HepG2 (cell line): ENCODE measurements at regions not wholly inside any gene's neighbourhood (a gene's known extent, or its start where the extent isn't known, plus 50 kb on each side); places are given as distances from the start of the nearest gene placed in this dataset.

Source experiments
- FOXK1 ChIP-seq: sonication (generic); formaldehyde crosslinking; IDR thresholded peaks from 2 replicates; pipeline ENCODE4 v1.4.0; 2020; ENCODE audit warnings: low read depth, missing genetic modification reagents, borderline replicate concordance
- FOXO1 ChIP-seq: sonication (generic); formaldehyde crosslinking; IDR thresholded peaks from 2 replicates; pipeline ENCODE4 v1.4.0; 2020; ENCODE audit warnings: missing genetic modification reagents
- GMEB1 ChIP-seq: sonication (generic); formaldehyde crosslinking; IDR thresholded peaks from 2 replicates; pipeline ENCODE4 v1.5.1; 2020; ENCODE audit warnings: missing genetic modification reagents, mild to moderate bottlenecking, borderline replicate concordance
- HES4 ChIP-seq: sonication (generic); formaldehyde crosslinking; IDR thresholded peaks from 2 replicates; pipeline ENCODE4 v1.9.0; 2021; ENCODE audit warnings: mild to moderate bottlenecking, missing genetic modification reagents, borderline replicate concordance
- KDM1A ChIP-seq: IDR thresholded peaks from 2 replicates; pipeline ENCODE4 v1.6.1; 2016; ENCODE audit warnings: missing compliant biosample characterization
- KLF13 ChIP-seq: sonication (generic); formaldehyde crosslinking; IDR thresholded peaks from 2 replicates; pipeline ENCODE4 v1.4.0; 2020; ENCODE audit warnings: mild to moderate bottlenecking, missing genetic modification reagents
- LBX2 ChIP-seq: sonication (generic); formaldehyde crosslinking; IDR thresholded peaks from 2 replicates; pipeline ENCODE4 v1.5.0; 2020; ENCODE audit warnings: missing genetic modification reagents, mild to moderate bottlenecking, borderline replicate concordance
- LRRFIP1 ChIP-seq: sonication (generic); formaldehyde crosslinking; conservative IDR thresholded peaks from 2 replicates; pipeline ENCODE4 v1.4.0; 2020; ENCODE audit warnings: missing genetic modification reagents
- MBNL3 ChIP-seq: fragments of 250-450 bp; sonication (Bioruptor Pico); conservative IDR thresholded peaks from 2 replicates; pipeline ENCODE4 v1.8.0; 2022; ENCODE audit warnings: mild to moderate bottlenecking, inconsistent platforms
- MED1 ChIP-seq: sonication (generic); formaldehyde crosslinking; IDR thresholded peaks from 2 replicates; pipeline ENCODE4 v1.4.0; 2020; ENCODE audit warnings: missing genetic modification reagents
- NFYB ChIP-seq: sonication (generic); formaldehyde crosslinking; IDR thresholded peaks from 2 replicates; pipeline ENCODE4 v1.4.0; 2020; ENCODE audit warnings: missing genetic modification reagents
- SMARCC2 ChIP-seq: fragments of 450-650 bp; IDR thresholded peaks from 2 replicates; pipeline ENCODE4 v1.6.1; 2017; ENCODE audit warnings: antibody characterized with exemption, mild to moderate bottlenecking
- SOX13 ChIP-seq, 3 experiments: fragments of 450-650 bp in 1 of 3; sonication (generic) in 1 of 3; formaldehyde crosslinking in 1 of 3; IDR thresholded peaks in 2 of 3; conservative IDR thresholded peaks in 1 of 3; 2 replicates each; pipeline versions ENCODE4 v1.5.0 to v1.6.1; 2016 to 2020; ENCODE audit warnings: antibody characterized with exemption in 1 of 3, mild to moderate bottlenecking in 1 of 3, missing compliant biosample characterization in 1 of 3, missing genetic modification reagents in 1 of 3, moderate library complexity in 1 of 3
- SP1 ChIP-seq, 2 experiments: fragments of 450-650 bp in 1 of 2; sonication (generic) in 1 of 2; formaldehyde crosslinking in 1 of 2; IDR thresholded peaks; 2 replicates each; pipeline versions ENCODE4 v1.4.0 to v1.6.1; 2016 to 2020; ENCODE audit warnings: missing genetic modification reagents in 1 of 2
- SPEN ChIP-seq: sonication (generic); formaldehyde crosslinking; IDR thresholded peaks from 2 replicates; pipeline ENCODE4 v1.5.1; 2020; ENCODE audit warnings: low read depth, mild to moderate bottlenecking, missing genetic modification reagents
- THYN1 ChIP-seq: sonication (generic); formaldehyde crosslinking; IDR thresholded peaks from 2 replicates; pipeline ENCODE4 v1.8.1; 2023; ENCODE audit warnings: low read depth, mild to moderate bottlenecking, moderate library complexity, missing genetic modification reagents, borderline replicate concordance
- ZMYM3 ChIP-seq: sonication (generic); formaldehyde crosslinking; IDR thresholded peaks from 2 replicates; pipeline ENCODE4 v1.5.1; 2020; ENCODE audit warnings: mild to moderate bottlenecking, missing genetic modification reagents
- ZNF446 ChIP-seq: sonication (generic); formaldehyde crosslinking; IDR thresholded peaks from 2 replicates; pipeline ENCODE4 v1.5.0; 2020; ENCODE audit warnings: mild to moderate bottlenecking, missing genetic modification reagents
- ZNF678 ChIP-seq: sonication (generic); formaldehyde crosslinking; IDR thresholded peaks from 2 replicates; pipeline ENCODE4 v1.4.0; 2020; ENCODE audit warnings: mild to moderate bottlenecking, missing genetic modification reagents

- TF ChIP-seq ZNF678 (CRISPR knock-in tag) (no peak), MBNL3 (CRISPR knock-in tag) (no peak), KLF13 (CRISPR knock-in tag) (no peak), SPEN (CRISPR knock-in tag) (no peak), SOX13 (IDR thresholded peaks at IDR 0.05) (no peak), SOX13 (CRISPR knock-in tag; conservative IDR thresholded peaks at IDR 0.05 in 1 of 2, IDR thresholded peaks at IDR 0.05 in 1 of 2) (peak in 1 of 2 experiments; percentile 60; a peak in 1 of 4 replicates), LRRFIP1 (CRISPR knock-in tag) (no peak), FOXO1 (peak; percentile 28; the same call in 1 of the 2 replicates), SP1 (IDR thresholded peaks at IDR 0.05) (no peak), SP1 (CRISPR knock-in tag; IDR thresholded peaks at IDR 0.05) (no peak), FOXK1 (CRISPR knock-in tag) (peak; percentile 11; the same call in 1 of the 2 replicates), ZNF446 (CRISPR knock-in tag) (no peak), THYN1 (CRISPR knock-in tag) (no peak), HES4 (no peak), KDM1A (CRISPR knock-in tag) (0 out of 2 replicates have a peak, but pooled peaks have one; percentile 22), GMEB1 (no peak), LBX2 (CRISPR knock-in tag) (no peak), NFYB (CRISPR knock-in tag) (no peak), MED1 (CRISPR knock-in tag) (peak; percentile 46; the same call in 1 of the 2 replicates), ZMYM3 (CRISPR knock-in tag) (peak; percentile 64; the same call in 1 of the 2 replicates), SMARCC2 (no peak)
These were observed 54.1 kb upstream of the LRIG2 start (continued) for GRCh38 chr1:113018911-113019310.
